ENCODE measurements at regions not wholly inside any gene's neighbourhood (a gene's known extent, or its start where the extent isn't known, plus 50 kb on each side); places are given as distances from the start of the nearest gene placed in this dataset.

DNA sequence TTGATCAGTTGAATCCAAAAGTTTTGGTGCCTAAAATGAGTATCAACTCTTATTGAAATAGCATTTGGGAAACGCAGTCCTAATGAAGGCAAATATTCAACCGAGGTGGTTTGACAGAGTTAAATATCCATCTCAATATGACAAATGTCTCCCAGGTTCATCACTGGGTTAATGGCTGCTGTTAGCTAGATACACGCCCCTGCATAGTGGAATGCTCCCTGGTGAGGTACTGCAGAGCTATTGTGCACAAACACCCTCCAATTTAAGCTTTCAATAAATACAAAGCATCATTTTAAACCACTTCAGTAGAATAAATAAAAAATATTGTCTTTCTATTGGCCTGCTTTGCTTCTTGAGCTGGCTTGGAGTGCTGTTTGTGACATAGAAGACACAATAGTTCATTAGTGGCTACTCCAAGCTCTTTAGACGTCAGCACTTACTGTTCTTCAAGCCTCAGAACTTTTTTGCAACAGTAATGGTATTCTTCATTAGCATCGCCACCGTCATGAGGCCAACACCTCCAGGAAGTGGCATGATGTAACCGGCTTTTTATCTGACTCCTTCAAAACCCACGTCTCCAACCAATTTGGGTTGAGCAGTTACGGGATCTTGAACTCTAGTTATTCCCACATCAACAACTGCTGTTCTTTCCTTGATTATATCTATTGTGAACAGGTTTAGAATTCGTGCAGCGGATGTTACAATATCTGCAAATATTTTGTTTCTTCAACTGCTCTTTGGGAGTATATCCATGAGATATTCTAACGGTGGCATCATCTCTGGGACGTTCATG is 1159.6 kb upstream of the EPHA6 start:
- whole genome bisulfite sequencing, 2 donors: 87 to 88% methylated on average over 13 of the region's 13 CpGs
- Histone ChIP-seq H3K27me3 (ENCODE audit: control insufficient read depth in 3 of 3, insufficient read depth in 3 of 3, low read length in 2 of 3) (no peaks in the 10 kb centered on the region), H3K9ac (ENCODE audit: insufficient read depth in 1 of 2, low read length in 2 of 2) (no peak overlapping the region), H3K9me3 (ENCODE audit: control insufficient read depth in 4 of 4, insufficient read depth in 3 of 4, low read length in 3 of 4) (no peaks in the 10 kb centered on the region), H3K4me3 (no peak overlapping the region), H3K36me3 (ENCODE audit: control insufficient read depth in 4 of 4, insufficient read depth in 4 of 4, low read length in 4 of 4) (no peaks in the 10 kb centered on the region), H3K27ac (ENCODE audit: low read depth in 1 of 2, low read length in 1 of 2) (no peak overlapping the region), H3K4me1 (ENCODE audit: control insufficient read depth in 5 of 5, insufficient read depth in 5 of 5, low read length in 5 of 5) (no peaks in the 10 kb centered on the region)
- DNase-seq (no peak), ATAC-seq (ENCODE audit: insufficient read depth, low FRiP score) (no peak)
- TF ChIP-seq, protein P1, sequence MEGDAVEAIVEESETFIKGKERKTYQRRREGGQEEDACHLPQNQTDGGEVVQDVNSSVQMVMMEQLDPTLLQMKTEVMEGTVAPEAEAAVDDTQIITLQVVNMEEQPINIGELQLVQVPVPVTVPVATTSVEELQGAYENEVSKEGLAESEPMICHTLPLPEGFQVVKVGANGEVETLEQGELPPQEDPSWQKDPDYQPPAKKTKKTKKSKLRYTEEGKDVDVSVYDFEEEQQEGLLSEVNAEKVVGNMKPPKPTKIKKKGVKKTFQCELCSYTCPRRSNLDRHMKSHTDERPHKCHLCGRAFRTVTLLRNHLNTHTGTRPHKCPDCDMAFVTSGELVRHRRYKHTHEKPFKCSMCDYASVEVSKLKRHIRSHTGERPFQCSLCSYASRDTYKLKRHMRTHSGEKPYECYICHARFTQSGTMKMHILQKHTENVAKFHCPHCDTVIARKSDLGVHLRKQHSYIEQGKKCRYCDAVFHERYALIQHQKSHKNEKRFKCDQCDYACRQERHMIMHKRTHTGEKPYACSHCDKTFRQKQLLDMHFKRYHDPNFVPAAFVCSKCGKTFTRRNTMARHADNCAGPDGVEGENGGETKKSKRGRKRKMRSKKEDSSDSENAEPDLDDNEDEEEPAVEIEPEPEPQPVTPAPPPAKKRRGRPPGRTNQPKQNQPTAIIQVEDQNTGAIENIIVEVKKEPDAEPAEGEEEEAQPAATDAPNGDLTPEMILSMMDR (IDR thresholded peaks at IDR 0.05; ENCODE audit: control extremely low read depth, extremely low read depth): no peak

DNA sequence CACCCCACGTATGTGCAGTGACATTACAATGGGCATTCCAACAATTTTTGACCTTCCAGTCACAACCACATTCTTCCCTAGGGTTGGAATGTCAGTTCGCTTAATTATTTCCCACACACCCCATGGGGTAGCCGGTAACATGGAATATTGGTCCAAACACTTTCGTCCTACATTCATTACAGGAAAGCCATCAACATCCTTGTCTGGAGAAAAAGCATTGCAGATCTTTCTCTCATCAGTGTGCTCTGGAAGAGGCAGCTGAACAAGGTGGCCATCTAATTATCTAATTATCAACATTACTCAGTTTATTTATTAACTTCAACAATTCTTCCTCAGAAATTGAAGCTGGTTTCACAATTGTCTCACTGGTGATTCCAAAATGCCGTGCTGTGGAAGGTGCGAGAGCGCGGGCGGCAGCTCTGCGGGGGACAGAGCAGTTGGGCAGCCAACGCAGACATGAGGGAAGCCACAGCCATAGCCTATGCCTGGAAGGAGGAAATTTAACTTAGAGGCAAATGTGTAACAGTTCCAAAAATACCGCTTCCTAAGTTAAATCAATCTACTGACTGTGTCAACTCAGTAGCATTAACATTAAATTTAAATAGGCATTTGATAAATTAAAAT is 1158.9 kb upstream of the EPHA6 start:
- no peak overlapping the region for H3K27ac ChIP-seq (ENCODE audit: low read depth in 1 of 2, low read length in 1 of 2)
- H3K4me1 ChIP-seq (ENCODE audit: control insufficient read depth in 5 of 5, insufficient read depth in 5 of 5, low read length in 5 of 5): no peaks in the 10 kb centered on the region
- no peak for ATAC-seq (ENCODE audit: insufficient read depth, low FRiP score)
- 94 to 95% methylated on average over 12 of the region's 12 CpGs for WGBS, 2 donors
- no peak overlapping the region for H3K4me3 ChIP-seq
- no peaks in the 10 kb centered on the region for H3K27me3 ChIP-seq (ENCODE audit: control insufficient read depth in 3 of 3, insufficient read depth in 3 of 3, low read length in 2 of 3)
- no peaks in the 10 kb centered on the region for H3K36me3 ChIP-seq (ENCODE audit: control insufficient read depth in 4 of 4, insufficient read depth in 4 of 4, low read length in 4 of 4)
- TF ChIP-seq, protein P1 (IDR thresholded peaks at IDR 0.05; ENCODE audit: control extremely low read depth, extremely low read depth): no peak
- no peak overlapping the region for H3K9ac ChIP-seq (ENCODE audit: insufficient read depth in 1 of 2, low read length in 2 of 2)
- no peaks in the 10 kb centered on the region for H3K9me3 ChIP-seq (ENCODE audit: control insufficient read depth in 4 of 4, insufficient read depth in 3 of 4, low read length in 3 of 4)
- no peak for DNase-seq

DNA sequence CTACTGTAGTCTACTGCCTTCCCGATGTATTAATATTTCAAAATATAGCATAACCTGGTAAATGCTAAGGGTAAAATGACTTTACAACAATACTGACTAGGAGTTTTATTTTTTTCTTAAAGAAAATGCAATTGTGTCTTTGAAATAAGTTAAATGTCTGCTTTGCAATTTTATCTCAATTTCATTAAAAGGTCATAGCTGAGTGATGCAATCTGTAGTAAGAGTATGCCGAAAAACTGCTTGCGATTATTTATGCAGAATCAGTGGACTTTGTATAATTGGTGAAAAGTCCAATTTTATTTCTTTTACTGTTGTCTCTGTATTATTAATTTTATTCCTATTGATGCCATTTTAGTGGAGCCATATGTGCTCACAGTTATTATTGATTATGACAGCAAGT is 1143.6 kb upstream of the EPHA6 start:
- DNase-seq (no peak), ATAC-seq (ENCODE audit: insufficient read depth, low FRiP score) (no peak)
- no peaks in the 10 kb centered on the region for H3K36me3 ChIP-seq (ENCODE audit: control insufficient read depth in 4 of 4, insufficient read depth in 4 of 4, low read length in 4 of 4)
- no peaks in the 10 kb centered on the region for H3K4me1 ChIP-seq (ENCODE audit: control insufficient read depth in 5 of 5, insufficient read depth in 5 of 5, low read length in 5 of 5)
- 92 to 93% methylated on average over 3 of the region's 3 CpGs for WGBS, 2 donors
- no peak overlapping the region for H3K9ac ChIP-seq (ENCODE audit: insufficient read depth in 1 of 2, low read length in 2 of 2)
- TF ChIP-seq, protein P1 (IDR thresholded peaks at IDR 0.05; ENCODE audit: control extremely low read depth, extremely low read depth): no peak
- H3K27me3 ChIP-seq (ENCODE audit: control insufficient read depth in 3 of 3, insufficient read depth in 3 of 3, low read length in 2 of 3): no peaks in the 10 kb centered on the region
- H3K9me3 ChIP-seq (ENCODE audit: control insufficient read depth in 4 of 4, insufficient read depth in 3 of 4, low read length in 3 of 4): no peaks in the 10 kb centered on the region
- no peak overlapping the region for H3K4me3 ChIP-seq
- no peak overlapping the region for H3K27ac ChIP-seq (ENCODE audit: low read depth in 1 of 2, low read length in 1 of 2)
